Muscle of back (tissue), 3 donors: ENCODE measurements at regions not wholly inside any gene's neighbourhood (a gene's known extent, or its start where the extent isn't known, plus 50 kb on each side); places are given as distances from the start of the nearest gene placed in this dataset.
"Not testable (repeated sequence)": the region's sequence is repeated elsewhere in the genome, so short reads cannot be mapped to it uniquely, and the experiment has no call there.

Source experiments
- DNase-seq, 3 donors: peaks; one replicate each; pipeline versions ENCODE4 v3.0.0 to v3.0.0-alpha.2; 2013

DNA sequence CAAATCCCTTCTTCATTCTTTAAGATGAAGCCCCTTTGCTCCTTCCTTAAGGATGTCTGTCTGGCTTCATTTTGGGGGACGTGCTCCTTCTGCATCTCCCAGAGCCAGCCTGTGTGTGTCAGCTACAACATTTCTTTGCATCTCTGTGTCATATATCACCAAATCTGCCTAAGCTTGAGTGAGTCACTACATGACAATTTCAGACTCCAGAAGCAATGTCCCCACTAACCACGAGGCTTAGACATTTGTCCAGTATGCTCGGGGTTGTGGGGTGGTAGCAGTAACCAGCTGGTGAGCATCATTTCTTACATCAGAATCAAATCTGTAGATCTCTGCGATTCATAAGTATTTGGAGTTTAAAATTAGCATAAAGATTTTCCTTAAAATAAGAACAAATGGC is 54.1 kb upstream of the USP14 start:
- peak in 1 of 3 donors; percentile 32 for DNase-seq

DNA sequence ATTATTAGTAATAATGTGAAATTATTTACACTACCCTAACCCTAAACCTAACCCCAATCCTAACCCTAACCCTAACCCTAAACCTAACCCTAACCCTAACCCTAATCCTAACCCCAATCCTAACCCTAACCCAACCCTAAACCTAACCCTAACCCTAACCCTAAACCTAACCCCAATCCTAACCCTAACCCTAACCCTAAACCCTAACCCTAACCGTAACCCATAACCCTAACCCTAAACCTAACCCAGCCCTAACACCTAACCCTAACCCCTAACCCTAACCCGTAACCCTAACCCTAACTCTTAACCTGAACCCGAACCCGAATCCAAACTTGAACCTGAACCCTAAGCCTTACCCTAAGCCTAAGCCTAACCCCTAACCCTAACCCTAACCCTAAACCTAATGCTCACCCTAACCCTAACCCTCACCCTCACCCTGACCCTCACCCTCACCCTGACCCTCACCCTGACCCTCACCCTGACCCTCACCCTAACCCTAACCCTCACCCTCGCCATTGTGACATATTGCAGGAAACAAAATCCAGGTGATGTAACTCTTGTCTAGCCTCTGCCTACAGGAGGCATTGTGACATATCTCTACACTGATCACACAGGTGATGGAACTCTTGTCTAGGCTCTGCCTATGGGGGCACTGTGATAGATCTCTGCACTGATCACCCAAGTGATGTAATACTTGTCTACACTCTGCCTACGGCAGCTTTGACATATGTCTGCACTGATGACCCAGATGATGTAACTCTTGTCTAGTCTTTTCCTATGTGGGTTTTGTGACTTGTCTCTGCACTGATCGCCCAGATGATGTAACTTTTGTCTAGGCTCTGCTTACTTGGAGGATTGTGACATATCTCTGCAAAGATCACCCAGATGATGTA is 53.0 kb upstream of the USP14 start:
- not testable (repeated sequence) for DNase-seq

DNA sequence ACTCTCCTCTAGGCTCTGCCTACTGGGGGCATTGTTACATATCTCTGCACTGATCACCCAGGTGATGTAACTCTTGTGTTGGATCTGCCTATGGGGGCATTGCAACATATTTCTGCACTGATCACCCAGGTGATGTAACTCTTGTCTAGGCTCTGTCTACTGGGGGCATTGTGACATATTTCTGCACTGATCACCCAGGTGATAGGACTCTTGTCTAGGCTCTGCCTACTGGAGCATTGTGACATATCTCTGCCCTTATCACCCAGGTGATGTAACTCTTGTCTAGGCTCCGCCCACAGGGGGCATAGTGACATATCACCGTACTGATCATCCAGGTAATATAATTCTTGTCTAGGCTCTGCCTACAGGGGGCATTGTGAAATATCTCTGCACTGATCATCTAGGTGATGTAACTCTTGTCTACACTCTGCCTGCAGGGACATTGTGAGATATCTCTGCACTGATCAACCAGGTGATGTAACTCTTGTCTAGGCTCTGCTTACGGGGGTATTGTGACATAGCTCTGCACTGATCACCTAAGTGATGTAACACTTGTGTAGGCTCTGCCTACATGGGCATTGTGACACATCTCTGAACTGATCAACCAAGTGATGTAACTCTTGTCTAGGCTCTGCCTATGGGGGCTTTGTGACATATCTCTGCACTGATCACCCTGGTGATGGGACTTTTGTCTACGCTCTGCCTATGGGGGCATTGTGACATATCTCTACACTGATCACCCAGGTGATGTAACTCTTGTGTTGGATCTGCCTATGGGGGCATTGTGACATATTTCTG is 52.1 kb upstream of the USP14 start:
- DNase-seq = not testable (repeated sequence)

DNA sequence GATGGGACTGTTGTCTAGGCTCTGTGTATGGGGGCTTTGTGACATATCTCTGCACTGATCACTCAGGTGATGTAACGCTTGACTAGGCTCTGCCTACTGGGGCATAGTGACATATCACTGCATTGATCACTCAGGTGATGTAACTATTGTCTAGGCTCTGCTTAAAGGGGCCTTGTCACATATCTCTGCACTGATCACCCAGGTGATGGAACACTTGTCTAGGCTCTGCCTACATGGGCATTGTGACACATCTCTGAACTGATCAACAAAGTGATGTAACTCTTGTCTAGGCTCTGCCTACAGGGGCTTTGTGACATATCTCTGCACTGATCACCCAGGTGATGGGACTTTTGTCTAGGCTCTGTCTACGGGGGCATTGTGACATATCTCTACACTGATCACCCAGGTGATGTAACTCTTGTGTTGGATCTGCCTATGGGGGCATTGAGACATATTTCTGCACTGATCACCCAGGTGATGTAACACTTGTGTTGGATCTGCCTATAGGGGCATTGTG is 51.4 kb upstream of the USP14 start:
- not testable (repeated sequence) for DNase-seq

DNA sequence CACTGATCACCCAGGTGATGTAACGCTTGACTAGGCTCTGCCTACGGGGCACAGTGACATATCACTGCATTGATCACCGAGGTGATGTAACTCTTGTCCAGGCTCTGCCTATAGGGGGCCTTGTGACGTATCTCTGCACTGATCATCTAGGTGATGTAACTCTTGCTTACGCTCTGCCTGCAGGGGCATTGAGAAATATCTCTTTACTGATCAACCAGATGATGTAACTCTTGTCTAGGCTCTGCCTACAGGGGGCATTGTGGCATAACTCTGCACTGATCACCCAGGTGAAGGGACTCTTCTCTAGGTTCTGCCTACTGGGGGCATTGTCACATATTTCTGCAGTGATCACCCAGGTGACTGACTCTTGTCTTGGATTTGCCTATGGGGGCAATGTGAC is 50.9 kb upstream of the USP14 start:
- not testable (repeated sequence) for DNase-seq

DNA sequence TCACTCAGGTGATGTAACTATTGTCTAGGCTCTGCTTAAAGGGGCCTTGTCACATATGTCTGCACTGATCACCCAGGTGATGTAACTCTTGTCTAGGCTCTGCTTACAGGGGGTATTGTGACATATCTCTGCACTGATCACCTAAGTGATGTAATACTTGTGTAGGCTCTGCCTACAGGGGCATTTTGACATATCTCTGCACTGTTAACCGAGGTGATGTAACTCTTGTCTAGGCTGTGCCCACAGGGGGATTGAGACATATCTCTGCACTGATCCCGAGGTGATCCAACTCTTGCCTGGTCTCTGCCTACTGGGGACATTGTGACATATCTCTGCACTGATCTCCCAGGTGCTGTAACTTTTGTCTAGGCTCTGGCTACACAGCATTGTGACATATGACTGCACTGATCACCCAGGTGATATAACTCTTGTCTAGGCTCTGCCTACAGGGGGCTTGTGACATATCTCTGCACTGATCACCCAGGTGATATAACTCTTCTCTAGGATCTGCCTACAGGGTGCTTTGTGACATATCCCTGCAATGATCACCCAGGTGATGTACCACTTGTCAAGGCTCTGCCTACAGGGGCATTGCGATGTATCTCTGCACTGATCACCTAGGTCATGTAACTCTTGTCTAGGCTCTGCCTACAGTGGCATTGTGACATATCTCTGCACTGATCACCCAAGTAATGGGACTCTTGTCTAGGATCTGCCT is 50.3 kb upstream of the USP14 start:
- not testable (repeated sequence) for DNase-seq
